Activated T-helper 17 cell treated with anti-CD3 and anti-CD28 coated beads, Interleukin-2, amount 50 U/mL, for 72 hours (primary cell): ENCODE measurements at regions not wholly inside any gene's neighbourhood (a gene's known extent, or its start where the extent isn't known, plus 50 kb on each side); places are given as distances from the start of the nearest gene placed in this dataset.
A peak's percentile ranks its signal among the peaks of the same experiment; 100 is the strongest.

Experiments
- ATAC-seq: fragments of 150-1000 bp; cut with Tn5 transposase; replicated peaks from 2 replicates; pipeline ENCODE4 v1.10.0; 2021; ENCODE audit warnings: mild to moderate bottlenecking, moderate library complexity
- H3K27ac Mint-ChIP-seq: one replicate; pipeline ENCODE4 v1.8.0; 2022; ENCODE audit warnings: mixed read lengths
- H3K27me3 Mint-ChIP-seq: one replicate; pipeline ENCODE4 v1.8.0; 2022; ENCODE audit warnings: mixed read lengths
- H3K36me3 Mint-ChIP-seq: one replicate; pipeline ENCODE4 v1.8.0; 2022; ENCODE audit warnings: low read depth, mild to moderate bottlenecking, mixed read lengths
- H3K4me1 Mint-ChIP-seq: one replicate; pipeline ENCODE4 v1.8.0; 2022; ENCODE audit warnings: mixed read lengths
- H3K4me3 Mint-ChIP-seq: one replicate; pipeline ENCODE4 v1.8.0; 2022; ENCODE audit warnings: mild to moderate bottlenecking, mixed read lengths
- H3K9me3 Mint-ChIP-seq: one replicate; pipeline ENCODE4 v1.8.0; 2022; ENCODE audit warnings: mixed read lengths

- Mint-ChIP-seq H3K36me3 (no peaks in the 10 kb centered on the region), H3K4me1 (no peaks in the 10 kb centered on the region), H3K27ac (no peak overlapping the region), H3K4me3 (no peak overlapping the region), H3K9me3 (peaks cover 9% of the 10 kb centered on the region), H3K27me3 (peaks cover 24% of the 10 kb centered on the region)
- no peak for ATAC-seq
These were observed 52.5 kb upstream of the TTC29 start for GRCh38 chr4:146998157-146998556.

GRCh38 chr4:147003956-147004809 lies 58.5 kb upstream of the TTC29 start:
- H3K36me3 Mint-ChIP-seq: no peaks in the 10 kb centered on the region
- H3K27me3 Mint-ChIP-seq: peaks cover 3% of the 10 kb centered on the region
- ATAC-seq: no peak
- no peaks in the 10 kb centered on the region for H3K9me3 Mint-ChIP-seq
- H3K27ac Mint-ChIP-seq: no peak overlapping the region
- H3K4me3 Mint-ChIP-seq: no peak overlapping the region
- no peaks in the 10 kb centered on the region for H3K4me1 Mint-ChIP-seq

GRCh38 chr4:147006229-147006628 lies 60.6 kb upstream of the TTC29 start:
- Mint-ChIP-seq H3K36me3 (no peaks in the 10 kb centered on the region), H3K27ac (no peak overlapping the region), H3K4me1 (no peaks in the 10 kb centered on the region), H3K4me3 (no peak overlapping the region), H3K27me3 (peaks cover 2% of the 10 kb centered on the region), H3K9me3 (no peaks in the 10 kb centered on the region)
- no peak for ATAC-seq

GRCh38 chr4:147009875-147010274 lies 64.2 kb upstream of the TTC29 start:
- H3K36me3 Mint-ChIP-seq: no peaks in the 10 kb centered on the region
- H3K4me1 Mint-ChIP-seq: no peaks in the 10 kb centered on the region
- no peak overlapping the region for H3K27ac Mint-ChIP-seq
- H3K27me3 Mint-ChIP-seq: peaks cover 2% of the 10 kb centered on the region
- no peak for ATAC-seq
- no peaks in the 10 kb centered on the region for H3K9me3 Mint-ChIP-seq
- no peak overlapping the region for H3K4me3 Mint-ChIP-seq

- Mint-ChIP-seq H3K4me1 (no peaks in the 10 kb centered on the region), H3K27me3 (peaks cover 7% of the 10 kb centered on the region), H3K4me3 (no peak overlapping the region), H3K9me3 (no peaks in the 10 kb centered on the region), H3K27ac (no peak overlapping the region), H3K36me3 (no peaks in the 10 kb centered on the region)
- no peak for ATAC-seq
These were observed 65.7 kb upstream of the TTC29 start for GRCh38 chr4:147011411-147011810.

- Mint-ChIP-seq H3K36me3 (no peaks in the 10 kb centered on the region), H3K4me3 (no peak overlapping the region), H3K4me1 (no peaks in the 10 kb centered on the region), H3K27ac (no peak overlapping the region), H3K27me3 (peaks cover 7% of the 10 kb centered on the region), H3K9me3 (no peaks in the 10 kb centered on the region)
- no peak for ATAC-seq
These were observed 66.5 kb upstream of the TTC29 start for GRCh38 chr4:147012059-147012707.

GRCh38 chr4:147014946-147015345 lies 69.3 kb upstream of the TTC29 start:
- Mint-ChIP-seq H3K27ac (no peak overlapping the region), H3K9me3 (no peaks in the 10 kb centered on the region), H3K36me3 (no peaks in the 10 kb centered on the region), H3K4me3 (no peak overlapping the region), H3K27me3 (peaks cover 10% of the 10 kb centered on the region), H3K4me1 (no peaks in the 10 kb centered on the region)
- no peak for ATAC-seq

GRCh38 chr4:147015491-147015890 lies 69.8 kb upstream of the TTC29 start:
- Mint-ChIP-seq H3K27ac (no peak overlapping the region), H3K9me3 (no peaks in the 10 kb centered on the region), H3K27me3 (peaks cover 10% of the 10 kb centered on the region), H3K4me3 (no peak overlapping the region), H3K36me3 (no peaks in the 10 kb centered on the region), H3K4me1 (no peaks in the 10 kb centered on the region)
- no peak for ATAC-seq

- no peak for ATAC-seq
- peaks cover 10% of the 10 kb centered on the region for H3K27me3 Mint-ChIP-seq
These were observed 71.4 kb upstream of the TTC29 start for GRCh38 chr4:147017081-147017480.

GRCh38 chr4:147019091-147019490 lies 73.4 kb upstream of the TTC29 start:
- Mint-ChIP-seq H3K9me3 (no peaks in the 10 kb centered on the region), H3K36me3 (no peaks in the 10 kb centered on the region), H3K27ac (no peak overlapping the region), H3K4me1 (no peaks in the 10 kb centered on the region), H3K4me3 (no peak overlapping the region), H3K27me3 (peaks cover 10% of the 10 kb centered on the region)
- ATAC-seq: peak; percentile 49

More at GRCh38 chr4:147017081-147017480, 71.4 kb upstream of the TTC29 start:
- Mint-ChIP-seq H3K27ac (no peak overlapping the region), H3K4me1 (no peaks in the 10 kb centered on the region), H3K9me3 (no peaks in the 10 kb centered on the region), H3K36me3 (no peaks in the 10 kb centered on the region), H3K4me3 (no peak overlapping the region)

- Mint-ChIP-seq H3K27ac (no peak overlapping the region), H3K4me3 (no peak overlapping the region), H3K4me1 (no peaks in the 10 kb centered on the region), H3K36me3 (no peaks in the 10 kb centered on the region), H3K27me3 (peaks cover 3% of the 10 kb centered on the region), H3K9me3 (no peaks in the 10 kb centered on the region)
- no peak for ATAC-seq
These were observed 74.8 kb upstream of the TTC29 start for GRCh38 chr4:147020456-147020855.

- no peaks in the 10 kb centered on the region for H3K9me3 Mint-ChIP-seq
- no peaks in the 10 kb centered on the region for H3K36me3 Mint-ChIP-seq
- no peak overlapping the region for H3K4me3 Mint-ChIP-seq
- H3K27me3 Mint-ChIP-seq: no peaks in the 10 kb centered on the region
- no peak overlapping the region for H3K27ac Mint-ChIP-seq
- ATAC-seq: no peak
- H3K4me1 Mint-ChIP-seq: no peaks in the 10 kb centered on the region
These were observed 79.4 kb upstream of the TTC29 start for GRCh38 chr4:147025042-147025441.

- peaks cover 3% of the 10 kb centered on the region for H3K27me3 Mint-ChIP-seq
- H3K4me3 Mint-ChIP-seq: no peak overlapping the region
- H3K27ac Mint-ChIP-seq: no peak overlapping the region
- no peaks in the 10 kb centered on the region for H3K9me3 Mint-ChIP-seq
- H3K36me3 Mint-ChIP-seq: no peaks in the 10 kb centered on the region
- no peak for ATAC-seq
- no peaks in the 10 kb centered on the region for H3K4me1 Mint-ChIP-seq
These were observed 83.6 kb upstream of the TTC29 start for GRCh38 chr4:147029296-147029695.

GRCh38 chr4:147034372-147034771 lies 88.7 kb upstream of the TTC29 start:
- H3K27me3 Mint-ChIP-seq: peaks cover 32% of the 10 kb centered on the region
- H3K4me1 Mint-ChIP-seq: no peaks in the 10 kb centered on the region
- no peak for ATAC-seq
- no peak overlapping the region for H3K27ac Mint-ChIP-seq
- no peak overlapping the region for H3K4me3 Mint-ChIP-seq
- no peaks in the 10 kb centered on the region for H3K9me3 Mint-ChIP-seq
- H3K36me3 Mint-ChIP-seq: no peaks in the 10 kb centered on the region

- H3K27ac Mint-ChIP-seq: no peak overlapping the region
- H3K36me3 Mint-ChIP-seq: no peaks in the 10 kb centered on the region
- peaks cover 44% of the 10 kb centered on the region for H3K27me3 Mint-ChIP-seq
- H3K4me1 Mint-ChIP-seq: no peaks in the 10 kb centered on the region
- H3K4me3 Mint-ChIP-seq: no peak overlapping the region
- H3K9me3 Mint-ChIP-seq: no peaks in the 10 kb centered on the region
- ATAC-seq: no peak
These were observed 91.4 kb upstream of the TTC29 start for GRCh38 chr4:147037069-147037468.
